HG03139 (cell line): ENCODE measurements at regions not wholly inside any gene's neighbourhood (a gene's known extent, or its start where the extent isn't known, plus 50 kb on each side); places are given as distances from the start of the nearest gene placed in this dataset.

ENCODE experiments used
- ATAC-seq: cut with Tn5 transposase; IDR thresholded peaks from one replicate; pipeline ENCODE4 v1.9.1; 2021; ENCODE audit not compliant: unreplicated experiment

- no peak for ATAC-seq
Measured at GRCh38 chr12:89257340-89257739, 95.0 kb downstream of the DUSP6 start.

GRCh38 chr12:89256060-89256459 is 96.2 kb downstream of the DUSP6 start:
- no peak for ATAC-seq

- no peak for ATAC-seq
Measured at GRCh38 chr12:89253488-89253887, 98.8 kb downstream of the DUSP6 start.

- ATAC-seq: no peak
Measured at GRCh38 chr12:89252284-89252683, 100.0 kb downstream of the DUSP6 start.

DNA sequence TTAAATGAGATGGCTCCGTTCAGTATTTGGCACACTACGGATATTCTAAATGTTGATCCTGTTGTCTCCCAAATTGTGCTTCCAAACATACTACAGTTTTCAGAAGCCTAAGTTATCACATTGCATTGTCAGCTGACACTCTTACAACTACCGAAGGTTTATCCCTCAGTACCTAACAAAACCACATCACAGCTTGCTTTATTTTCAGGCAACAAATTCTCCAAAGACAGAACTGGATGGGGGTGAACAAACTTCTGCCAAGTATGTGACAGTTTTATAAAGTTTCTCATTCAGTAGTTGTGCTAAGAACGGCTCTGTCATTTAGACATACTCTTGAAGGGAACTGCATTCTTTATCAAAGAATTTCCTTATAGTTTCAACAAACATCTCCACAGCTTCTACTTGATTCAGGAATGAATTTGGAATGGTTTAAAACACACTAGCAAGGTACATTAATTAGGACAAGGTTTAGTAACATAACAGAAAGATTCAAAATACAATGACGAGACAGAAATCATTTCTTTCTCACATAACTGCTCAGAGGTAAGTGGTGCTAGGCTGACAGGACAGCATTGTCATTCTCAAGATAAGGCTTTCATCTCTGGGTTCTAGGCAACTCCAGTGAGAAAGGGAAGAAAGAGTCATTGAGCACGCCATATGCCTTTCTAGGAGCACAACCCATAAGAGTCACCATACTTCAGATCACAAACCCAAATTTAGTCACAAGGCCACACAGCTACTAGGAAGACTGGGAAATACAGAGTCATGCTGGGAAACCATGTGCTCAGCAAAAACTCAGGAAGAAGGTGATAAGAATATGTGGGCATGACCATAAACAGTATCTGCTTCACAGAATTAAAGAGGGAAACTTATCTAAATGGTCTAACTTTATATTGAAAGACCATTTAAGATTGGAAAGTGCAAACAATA is 100.7 kb downstream of the DUSP6 start:
- ATAC-seq: no peak

DNA sequence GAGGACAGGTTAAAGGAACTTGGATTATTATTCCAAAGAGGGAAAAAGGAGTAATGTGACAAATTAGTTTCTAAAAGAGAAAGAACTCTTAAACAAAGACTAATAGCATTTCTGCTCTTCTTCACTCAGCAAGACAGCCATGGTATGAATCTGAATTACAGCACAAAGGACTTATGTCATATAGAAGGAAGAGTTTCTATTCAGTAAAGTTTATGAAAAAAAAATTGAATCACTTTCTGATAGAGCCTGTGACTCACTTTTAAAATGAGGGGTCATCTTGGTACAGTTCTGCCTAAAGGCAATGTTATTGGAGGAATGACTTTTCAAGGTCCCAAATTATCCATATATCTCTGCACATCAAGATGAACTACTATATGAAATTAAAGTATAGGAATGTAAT is 101.7 kb downstream of the DUSP6 start:
- ATAC-seq: no peak

GRCh38 chr12:89250213-89250612 is 102.1 kb downstream of the DUSP6 start:
- no peak for ATAC-seq

- no peak for ATAC-seq
Measured at GRCh38 chr12:89247967-89248366, 104.3 kb downstream of the DUSP6 start.

DNA sequence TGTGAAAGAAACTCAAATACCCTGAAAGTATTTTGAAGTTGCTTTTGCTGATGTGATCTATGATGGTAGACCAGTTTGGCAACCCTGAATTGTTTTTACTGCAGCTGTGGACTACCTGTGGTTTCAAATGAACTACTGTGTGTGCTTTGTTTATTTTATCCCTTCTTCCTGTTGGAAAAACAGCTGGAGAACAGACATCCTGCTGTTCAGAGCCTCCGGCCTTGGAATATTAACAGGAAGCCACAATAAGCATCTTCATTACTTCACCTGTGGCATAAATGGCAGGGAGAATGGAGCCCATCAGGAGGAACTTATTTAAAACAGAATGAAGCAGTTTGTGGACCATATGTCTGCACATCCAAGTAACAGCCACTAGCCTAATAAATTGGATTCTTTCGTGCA is 104.8 kb downstream of the DUSP6 start:
- ATAC-seq: no peak

DNA sequence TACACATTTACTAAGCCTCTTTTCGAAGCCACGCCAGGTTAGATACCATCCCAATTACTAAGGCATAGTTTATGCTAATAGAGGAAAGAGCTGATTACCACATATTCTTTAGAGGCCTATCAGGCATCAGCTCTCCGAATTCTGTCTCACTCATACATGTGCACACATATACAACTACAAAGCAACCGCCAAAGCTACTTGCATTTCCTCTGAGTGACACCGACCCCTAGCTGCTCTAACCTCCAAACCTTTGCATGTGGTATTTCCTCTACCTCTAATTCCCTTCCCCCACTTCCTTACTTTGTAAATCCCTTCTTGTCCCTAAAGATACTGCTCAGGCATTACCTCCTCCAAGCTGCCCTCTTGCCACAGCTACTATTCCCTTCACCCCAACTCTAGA is 107.2 kb downstream of the DUSP6 start:
- no peak for ATAC-seq

DNA sequence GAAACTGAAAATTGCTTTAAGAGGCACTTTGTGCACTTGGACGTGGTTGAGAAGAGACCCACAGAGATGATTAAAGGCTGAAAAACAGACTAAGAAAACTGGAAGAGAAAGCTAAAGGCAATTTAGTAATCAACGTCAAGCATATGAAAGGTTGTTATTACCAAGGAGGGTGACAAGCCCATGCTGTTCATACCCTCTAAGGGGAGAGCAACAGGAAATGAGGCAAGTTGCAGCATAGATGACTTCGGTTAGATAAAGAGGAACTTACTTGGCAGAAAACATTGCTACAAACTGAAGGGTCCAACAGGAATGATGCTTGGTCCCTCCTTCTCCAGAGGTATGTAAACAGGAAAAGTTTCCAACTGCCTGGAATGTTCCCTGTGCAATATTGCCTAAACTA is 107.8 kb downstream of the DUSP6 start:
- ATAC-seq: no peak

- no peak for ATAC-seq
Measured at GRCh38 chr12:89243771-89244170, 108.5 kb downstream of the DUSP6 start.

DNA sequence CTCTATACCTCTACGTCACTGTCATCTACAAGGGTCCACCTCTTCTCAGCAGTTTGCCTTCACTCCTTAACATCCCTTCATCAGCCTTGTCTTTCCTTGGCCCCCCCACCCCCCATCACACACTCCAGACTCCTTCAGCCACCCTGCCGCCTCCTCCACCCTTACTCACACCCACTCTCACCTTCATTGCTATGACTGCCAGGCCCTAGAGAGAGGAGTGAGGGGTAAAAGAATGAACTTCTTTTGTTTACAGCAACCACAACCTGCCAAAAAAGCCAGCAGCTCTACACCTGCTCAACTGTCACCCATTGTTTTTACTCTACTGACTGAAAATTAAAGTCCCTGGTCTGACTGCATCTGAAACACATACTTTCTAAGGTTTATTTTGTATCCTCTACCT is 112.8 kb downstream of the DUSP6 start:
- no peak for ATAC-seq

- no peak for ATAC-seq
Measured at GRCh38 chr12:89238593-89238992, 113.7 kb downstream of the DUSP6 start.

DNA sequence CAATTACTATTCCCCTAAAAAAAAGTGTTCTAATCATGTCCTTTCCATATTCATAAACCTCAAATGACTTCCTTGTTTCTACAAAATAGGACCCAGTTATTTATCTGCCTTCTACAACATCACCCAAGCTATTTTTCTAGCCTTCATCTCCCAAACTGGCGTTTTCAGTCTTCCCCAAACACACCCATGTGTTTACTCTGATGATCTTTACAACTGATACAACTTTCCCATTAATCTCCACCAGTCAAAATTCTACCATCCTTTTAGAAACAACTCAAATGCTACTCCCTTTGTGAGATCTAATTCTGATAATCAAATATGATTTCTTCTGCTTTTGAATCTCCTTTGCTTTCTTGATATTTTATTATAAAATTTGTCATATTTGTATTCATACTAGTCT is 114.5 kb downstream of the DUSP6 start:
- no peak for ATAC-seq

- no peak for ATAC-seq
Measured at GRCh38 chr12:89236748-89237383, 115.4 kb downstream of the DUSP6 start.

- ATAC-seq: no peak
Measured at GRCh38 chr12:89236237-89236636, 116.1 kb downstream of the DUSP6 start.

- ATAC-seq: no peak
Measured at GRCh38 chr12:89235189-89235993, 116.9 kb downstream of the DUSP6 start.

GRCh38 chr12:89234324-89235114 is 117.8 kb downstream of the DUSP6 start:
- ATAC-seq: no peak

DNA sequence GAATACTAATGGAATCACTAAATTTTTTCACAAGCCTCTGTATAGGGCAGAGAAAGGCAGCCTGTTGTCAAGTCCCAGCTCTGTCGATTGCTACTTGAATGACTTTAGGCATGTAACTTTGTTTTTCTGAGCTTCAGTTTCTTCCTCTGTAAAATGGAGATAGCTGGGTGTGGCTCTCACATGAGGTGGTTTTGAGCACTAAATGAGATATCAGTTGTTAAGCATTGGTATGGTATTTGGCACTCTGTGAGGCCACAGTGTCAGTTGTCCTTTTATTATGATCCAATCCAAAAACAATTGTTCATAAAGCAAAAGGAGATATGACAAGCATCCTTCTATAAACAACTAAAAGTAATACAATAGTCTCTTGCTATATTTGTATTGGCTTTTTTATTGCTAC is 120.6 kb downstream of the DUSP6 start:
- no peak for ATAC-seq
